HG02938 (cell line): ENCODE measurements at regions not wholly inside any gene's neighbourhood (a gene's known extent, or its start where the extent isn't known, plus 50 kb on each side); places are given as distances from the start of the nearest gene placed in this dataset.
"Not testable (repeated sequence)": the region's sequence is repeated elsewhere in the genome, so short reads cannot be mapped to it uniquely, and the experiment has no call there.

Experiments used
- ATAC-seq: cut with Tn5 transposase; IDR thresholded peaks from one replicate; pipeline ENCODE4 v1.9.1; 2021; ENCODE audit warnings: mild to moderate bottlenecking, moderate library complexity; ENCODE audit not compliant: unreplicated experiment

DNA sequence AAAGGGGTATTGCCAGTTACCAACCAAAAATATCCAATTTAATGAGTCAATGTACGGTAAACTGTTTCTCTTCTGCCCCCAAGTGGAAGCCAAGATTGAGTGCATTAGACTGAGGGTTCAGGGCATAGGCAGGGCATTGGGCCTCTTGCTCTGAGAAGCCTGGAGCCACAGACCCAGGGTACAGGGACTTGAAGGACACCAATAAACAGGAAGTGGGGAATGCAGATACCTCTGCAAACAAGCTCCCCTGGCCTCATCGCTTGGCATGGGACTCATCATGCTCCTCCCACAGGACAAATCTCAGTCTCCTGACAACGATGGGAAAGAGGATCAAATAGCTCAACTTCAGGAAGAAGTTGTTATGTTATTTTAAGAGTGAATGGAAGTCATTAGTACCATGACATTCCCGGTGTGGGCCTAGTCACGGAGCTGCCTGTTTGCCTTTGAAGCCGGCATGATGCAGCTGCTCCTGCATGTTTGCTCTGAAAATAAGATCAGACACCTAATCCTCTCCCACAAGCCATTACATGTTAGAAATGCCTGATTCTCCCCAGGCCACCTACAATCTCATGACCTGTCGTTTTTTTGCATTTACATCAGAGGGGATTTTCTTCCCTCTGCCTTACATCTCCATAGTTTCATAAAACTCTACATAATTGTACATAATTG lies 224.2 kb downstream of the RCHY1 start:
- no peak for ATAC-seq

DNA sequence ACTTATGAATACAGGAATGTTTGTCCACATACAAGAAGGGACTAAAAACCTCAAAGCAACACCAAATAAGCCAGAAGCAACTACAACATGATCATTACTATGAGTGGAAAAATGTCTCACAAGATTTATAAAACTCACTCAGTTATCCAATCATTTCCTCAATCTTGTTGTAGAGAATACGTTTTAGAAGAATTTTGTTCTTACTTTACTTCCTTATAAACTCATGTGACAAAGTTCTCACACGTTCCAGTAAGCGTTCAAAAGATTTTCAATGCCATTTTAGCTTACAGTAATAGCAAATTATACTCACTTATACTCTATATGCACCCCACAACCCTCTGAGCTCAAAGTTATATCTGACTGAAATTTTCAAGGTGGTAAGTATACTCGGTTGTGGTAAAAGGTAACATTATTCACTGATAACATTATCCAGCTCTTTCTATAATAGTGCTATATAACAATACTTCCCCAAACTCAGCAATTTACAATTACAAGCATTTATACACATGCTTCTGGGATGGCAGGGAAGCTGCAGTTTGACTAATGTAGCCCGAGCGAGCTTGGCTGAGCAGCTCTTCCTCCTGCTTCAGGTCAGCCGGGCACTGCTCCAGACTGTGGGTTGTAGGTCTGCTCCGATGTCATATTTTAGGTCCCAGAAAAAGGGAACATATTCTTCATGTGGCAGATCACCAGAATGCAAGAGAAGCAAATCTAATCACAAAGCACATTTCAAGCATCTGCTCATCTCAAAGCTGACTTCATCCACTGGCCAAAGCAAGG lies 226.3 kb downstream of the RCHY1 start:
- ATAC-seq = no peak

DNA sequence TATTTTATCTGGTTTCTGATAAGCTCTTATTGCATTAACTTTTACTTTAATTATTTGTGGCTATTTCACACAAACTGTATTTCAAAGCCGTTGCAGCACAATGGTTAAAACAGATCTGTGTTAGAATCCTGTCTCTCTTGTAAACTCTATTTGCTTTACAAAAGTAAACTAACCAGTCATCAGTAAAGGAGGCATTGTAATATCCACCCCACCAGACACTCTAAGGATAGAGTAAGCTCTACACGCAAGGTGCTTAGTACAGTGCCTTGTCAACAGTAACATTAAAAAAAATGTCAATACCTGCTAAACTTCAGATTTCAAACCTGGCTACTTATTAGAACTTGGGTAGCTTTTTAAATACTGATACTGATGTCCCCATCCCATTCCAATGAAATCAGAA lies 228.4 kb downstream of the RCHY1 start:
- ATAC-seq = no peak

DNA sequence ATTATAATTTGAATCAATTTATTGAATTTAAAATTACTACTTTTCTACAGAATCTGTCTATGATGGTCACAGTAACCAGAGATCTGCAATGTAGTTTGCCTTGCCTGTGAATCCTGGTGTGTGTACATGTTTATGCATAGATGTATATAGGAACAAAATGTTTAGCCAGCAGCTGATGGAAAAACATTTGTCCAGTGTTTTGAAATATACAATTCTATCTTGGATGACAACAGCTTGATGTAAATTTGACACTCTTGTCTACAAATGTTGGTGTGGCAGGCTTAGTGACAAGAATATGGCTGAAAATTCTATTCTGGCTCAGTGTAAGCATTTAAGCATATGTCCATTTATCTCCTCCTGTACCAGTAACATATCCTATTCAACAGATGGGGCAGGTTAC lies 229.4 kb downstream of the RCHY1 start:
- ATAC-seq = no peak

DNA sequence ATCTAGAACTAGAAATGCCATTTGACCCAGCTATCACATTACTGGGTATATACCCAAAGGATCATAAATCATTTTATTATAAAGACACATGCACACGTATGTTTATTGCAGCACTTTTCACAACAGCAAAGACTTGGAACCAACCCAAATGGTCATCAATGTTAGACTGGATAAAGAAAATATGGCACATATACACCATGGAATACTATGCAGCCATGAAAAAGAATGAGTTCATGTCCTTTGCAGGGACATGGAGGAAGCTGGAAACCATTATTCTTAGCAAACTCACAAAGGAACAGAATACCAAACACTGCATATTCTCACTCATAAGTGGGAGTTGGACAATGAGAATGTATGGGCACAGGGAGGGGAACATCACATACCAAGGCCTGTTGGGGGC lies 233.7 kb downstream of the RCHY1 start:
- not testable (repeated sequence) for ATAC-seq

DNA sequence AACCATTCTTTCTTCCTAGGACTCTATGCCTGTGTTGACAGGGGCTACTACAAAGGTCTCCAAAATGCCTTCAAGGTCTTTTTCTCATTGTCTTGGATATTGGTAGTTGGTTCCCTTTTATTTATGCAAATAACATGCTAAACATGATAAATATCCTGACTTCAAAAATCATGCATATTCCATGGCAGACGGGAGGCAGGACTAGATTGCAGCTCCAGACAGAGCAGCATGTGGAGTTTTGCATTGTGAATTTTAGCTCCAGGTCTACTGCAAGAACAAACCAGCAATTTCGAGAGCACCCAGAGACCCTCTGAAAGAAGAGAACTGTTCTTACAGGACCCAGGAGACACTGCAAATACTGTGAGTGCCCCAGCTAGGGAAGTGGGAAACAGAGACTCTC lies 254.9 kb downstream of the RCHY1 start:
- ATAC-seq = no peak

DNA sequence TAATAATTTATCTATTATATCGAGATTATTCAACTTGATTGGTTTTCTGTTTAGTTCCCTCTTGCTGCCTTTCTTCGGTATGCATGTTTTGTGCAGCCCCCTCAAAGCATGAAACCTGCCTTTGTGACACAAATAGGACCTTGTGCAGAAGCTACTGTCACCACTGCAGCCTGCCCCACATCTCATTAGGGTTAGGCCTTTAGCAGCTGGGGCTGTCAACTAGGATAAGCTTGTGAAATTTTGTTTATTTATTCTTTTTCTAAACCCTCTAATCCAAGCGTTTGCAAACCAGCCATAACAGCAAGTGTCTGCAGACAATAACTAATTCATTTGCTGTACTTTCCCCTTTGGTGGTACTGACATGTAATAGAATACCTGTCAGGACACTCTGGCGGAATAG lies 258.9 kb downstream of the RCHY1 start:
- no peak for ATAC-seq

DNA sequence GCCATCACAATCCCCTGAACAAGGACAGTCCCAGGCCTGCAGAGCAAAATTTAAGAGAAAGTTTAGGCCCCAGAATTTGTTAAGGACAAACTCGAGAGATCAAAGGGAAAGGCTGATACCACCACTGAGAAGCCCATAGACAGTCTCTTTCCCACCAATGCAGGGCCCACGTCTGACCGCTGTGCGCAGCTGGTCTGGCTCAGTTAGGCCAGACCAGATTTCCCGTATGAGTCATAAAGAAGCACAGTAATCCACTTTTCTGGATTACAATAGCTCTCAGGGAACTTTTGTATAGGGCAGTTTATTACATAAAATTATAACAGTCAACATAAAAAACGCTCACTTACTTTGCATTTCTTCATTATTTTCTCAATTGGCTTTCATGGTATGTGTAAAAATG lies 259.5 kb downstream of the RCHY1 start:
- ATAC-seq = no peak

DNA sequence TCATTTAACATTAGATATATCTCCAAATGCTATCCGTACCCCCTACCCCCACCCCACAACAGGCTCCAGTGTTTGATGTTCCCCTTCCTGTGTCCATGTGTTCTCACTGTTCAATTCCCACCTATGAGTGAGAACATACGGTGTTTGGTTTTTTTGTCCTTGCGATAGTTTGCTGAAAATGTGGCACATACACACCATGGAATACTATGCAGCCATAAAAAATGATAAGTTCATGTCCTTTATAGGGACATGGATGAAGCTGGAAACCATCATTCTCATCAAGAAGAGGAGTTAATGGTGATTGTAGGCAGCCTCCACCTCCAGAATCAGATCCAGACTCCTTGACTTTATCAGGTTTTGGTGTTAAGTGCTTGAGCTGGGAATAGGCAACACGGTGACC lies 261.1 kb downstream of the RCHY1 start:
- ATAC-seq = not testable (repeated sequence)

DNA sequence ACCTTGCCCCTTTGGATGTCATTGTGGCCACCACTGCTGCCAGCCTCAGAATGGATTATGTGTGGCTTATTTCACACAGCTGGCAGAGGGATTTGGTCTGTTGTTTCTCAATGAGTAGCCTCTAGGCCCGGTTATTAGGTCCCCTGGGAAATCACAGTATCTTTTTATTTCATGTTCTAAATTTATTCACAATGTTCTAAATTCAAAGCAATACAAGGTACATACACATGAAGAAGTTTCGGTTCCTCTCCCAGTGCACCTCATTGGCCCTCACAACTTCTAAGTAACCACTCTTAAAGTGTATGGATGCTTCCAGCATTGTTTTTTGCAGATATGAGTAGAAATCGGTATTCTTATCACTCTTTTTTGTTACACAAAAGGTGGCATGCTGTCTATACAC lies 262.7 kb downstream of the RCHY1 start:
- peak; percentile 83 for ATAC-seq

DNA sequence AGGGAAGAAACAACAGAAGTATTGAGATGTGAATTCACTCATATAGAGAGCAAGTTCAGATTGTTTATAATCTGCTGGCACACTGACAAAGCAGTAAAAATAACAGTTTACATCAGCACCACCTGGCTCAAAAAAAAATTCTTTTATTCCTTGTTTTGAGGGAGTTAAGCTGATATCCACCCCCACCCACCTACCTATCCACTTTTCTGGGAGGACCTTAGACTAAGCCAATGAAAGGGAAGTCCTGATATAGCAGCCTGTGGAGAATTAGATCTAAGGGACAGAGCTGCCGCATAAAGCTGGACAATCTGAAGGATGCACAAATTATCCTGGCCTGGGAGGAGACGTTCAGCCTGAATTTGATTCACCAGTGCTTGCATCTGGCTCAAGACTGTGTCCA lies 264.5 kb downstream of the RCHY1 start:
- ATAC-seq = no peak

DNA sequence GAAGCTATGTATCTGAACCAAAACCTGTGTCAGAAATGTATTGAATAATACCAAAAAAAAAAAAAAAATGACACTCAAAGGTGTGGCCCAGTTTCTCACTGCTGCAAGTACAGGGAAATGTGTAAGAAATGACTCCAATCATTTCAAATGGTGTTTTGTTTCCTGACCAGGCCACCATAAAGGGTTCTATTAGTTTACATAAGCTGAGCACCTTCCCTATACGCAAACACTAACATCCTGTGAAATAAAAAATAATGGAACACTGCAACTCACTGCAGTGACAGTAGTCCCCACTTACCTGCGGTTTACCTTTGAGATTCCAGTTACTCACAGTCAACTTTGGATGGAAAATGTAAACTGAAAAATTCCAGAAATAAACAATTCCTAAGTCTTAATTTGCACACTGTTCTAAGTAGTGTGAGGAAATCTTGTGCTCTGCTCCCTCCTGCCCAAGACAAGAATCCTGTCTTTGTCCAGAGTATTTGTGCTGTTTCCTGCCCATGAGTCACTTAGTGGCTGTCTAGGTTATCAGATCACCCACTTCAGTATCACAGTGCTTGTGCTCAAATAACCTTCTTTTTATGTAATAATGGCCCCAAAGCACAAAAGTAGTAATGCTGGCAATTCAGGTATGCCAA lies 265.3 kb downstream of the RCHY1 start:
- no peak for ATAC-seq

DNA sequence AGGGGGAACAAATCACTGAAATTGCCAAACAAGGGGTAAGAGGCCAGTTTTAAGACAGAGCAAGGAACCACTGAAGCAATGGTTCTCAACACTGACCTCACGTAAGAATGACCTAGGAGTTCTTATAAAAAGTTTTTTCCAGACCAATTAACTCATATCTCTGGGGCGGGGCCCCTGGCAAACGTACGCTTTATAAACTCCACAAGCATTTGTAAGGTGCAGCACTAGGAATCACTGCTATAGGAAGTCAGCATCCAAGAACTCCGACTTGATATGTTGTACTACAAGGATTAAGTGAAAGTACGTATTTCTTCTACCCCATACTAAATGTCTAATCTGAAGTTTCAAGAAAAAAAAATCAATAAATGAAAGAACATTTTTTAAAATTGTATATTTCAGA lies 269.9 kb downstream of the RCHY1 start:
- ATAC-seq = no peak

DNA sequence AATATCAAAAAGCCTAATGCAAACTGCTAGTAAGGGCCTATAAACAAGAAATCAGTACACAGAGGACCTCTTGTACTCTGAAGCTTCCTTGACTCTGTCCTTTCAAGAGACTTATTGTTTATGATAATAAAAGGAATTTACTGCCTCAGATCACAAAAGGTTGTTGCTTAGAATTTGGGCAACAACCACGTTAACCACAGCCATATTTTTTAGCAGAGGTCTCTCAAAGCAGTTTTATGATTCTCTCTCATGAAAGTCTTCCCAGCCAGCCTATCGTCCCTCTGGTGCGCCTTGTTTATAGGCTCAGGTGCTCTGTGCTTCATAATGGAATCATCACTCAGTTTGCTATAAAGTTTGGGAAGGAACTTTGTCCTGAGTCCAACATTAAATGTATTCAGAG lies 270.6 kb downstream of the RCHY1 start:
- ATAC-seq = no peak

DNA sequence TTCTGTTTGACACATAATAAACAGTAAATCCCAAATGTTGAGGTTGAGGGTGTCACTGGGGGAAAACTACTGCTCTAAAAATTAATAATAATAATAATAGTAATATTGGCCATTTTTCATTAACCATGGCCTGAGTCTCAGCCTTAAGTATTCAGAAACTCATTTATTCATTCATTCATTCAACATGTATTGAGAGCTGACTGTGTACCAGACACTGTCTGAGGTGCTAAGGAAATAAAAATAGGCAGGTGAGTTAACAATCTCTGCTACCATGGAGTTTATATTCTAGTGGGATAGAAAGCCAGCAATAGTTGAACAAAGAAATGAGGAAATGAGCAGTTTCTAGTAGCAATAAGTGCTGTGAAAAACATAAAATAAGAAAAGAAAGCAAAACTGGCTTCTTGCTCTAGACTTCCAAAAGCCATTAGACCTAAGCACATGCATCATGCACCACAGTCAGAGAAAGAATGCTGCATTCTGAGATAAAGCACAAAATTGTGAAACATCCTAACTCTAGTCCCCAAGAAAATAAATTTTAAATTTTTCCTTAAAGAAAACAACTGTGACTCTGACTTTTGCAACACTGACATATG lies 278.7 kb downstream of the RCHY1 start:
- ATAC-seq = peak; percentile 99

DNA sequence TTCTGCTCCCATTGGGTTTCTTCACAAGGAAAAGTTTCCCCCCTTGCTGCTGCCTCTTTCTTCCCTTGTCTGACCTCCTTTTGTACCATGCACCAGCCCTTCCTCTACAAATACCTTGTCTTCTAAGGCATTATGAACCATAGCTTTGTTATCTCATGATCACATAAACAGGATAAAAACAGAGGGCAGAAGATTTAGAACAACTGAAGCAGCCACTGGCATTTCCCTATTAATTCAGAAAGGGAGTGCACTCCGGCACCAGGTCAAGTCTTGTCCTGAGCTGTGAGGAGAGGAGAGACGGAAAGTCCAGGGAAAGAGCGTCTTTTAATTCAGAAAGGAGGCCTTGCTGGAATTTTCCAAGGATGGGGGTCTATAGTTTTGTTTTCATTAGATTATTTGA lies 281.7 kb downstream of the RCHY1 start:
- ATAC-seq = no peak

DNA sequence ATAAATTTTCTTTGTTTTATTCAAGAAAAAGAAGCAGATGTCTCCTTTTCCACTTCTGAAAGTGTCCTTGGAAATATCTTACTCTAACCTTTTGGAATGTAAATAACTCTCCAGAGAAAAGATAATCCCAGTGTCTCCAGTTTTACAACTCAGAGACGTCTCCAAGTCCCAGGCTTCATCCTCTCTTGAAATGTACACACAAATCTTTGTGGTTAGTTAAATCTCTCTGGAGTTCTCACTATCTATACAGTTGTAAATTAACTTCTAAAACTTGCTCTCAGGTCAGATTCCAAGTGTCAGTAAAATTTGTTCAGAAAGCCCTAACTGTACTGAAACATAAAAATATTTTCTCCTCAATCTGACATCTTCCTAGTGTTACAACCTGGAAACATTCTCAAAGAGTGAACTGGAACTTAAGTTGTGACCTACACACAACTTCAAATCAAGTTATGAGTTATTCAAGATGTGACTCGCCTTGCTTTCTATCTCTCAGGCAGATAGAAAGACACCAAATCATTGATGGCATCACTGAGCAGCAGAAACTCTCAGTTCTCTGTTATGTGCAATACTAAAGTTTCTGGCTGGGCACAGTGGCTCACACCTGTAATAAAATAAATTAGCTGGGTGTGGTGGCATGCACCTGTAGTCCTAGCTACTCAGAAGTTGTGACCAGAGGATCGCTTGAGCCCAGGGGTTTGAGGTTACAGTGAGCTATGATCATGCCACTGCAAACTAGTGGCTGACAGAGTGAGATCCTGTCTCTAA lies 284.2 kb downstream of the RCHY1 start:
- ATAC-seq = peak; percentile 85

DNA sequence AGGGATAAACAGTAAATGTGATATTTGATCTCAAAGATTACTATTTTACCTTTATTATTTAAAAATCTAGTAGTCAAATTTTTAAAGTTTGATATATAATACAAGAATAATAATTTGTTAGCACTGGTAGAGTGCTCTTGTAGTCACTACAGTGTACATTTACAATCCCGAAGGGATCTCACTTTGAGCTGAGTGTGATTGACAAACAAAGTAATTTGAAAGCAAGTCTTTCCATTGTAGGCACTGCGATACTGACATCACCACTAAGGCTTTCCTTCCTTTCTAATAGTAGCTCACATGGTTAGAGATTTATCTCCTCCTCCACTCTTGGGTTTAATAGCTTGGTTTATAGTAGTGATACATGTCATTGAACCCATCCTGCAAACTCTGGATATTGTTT lies 280.6 kb downstream of the PARM1 start:
- no peak for ATAC-seq

DNA sequence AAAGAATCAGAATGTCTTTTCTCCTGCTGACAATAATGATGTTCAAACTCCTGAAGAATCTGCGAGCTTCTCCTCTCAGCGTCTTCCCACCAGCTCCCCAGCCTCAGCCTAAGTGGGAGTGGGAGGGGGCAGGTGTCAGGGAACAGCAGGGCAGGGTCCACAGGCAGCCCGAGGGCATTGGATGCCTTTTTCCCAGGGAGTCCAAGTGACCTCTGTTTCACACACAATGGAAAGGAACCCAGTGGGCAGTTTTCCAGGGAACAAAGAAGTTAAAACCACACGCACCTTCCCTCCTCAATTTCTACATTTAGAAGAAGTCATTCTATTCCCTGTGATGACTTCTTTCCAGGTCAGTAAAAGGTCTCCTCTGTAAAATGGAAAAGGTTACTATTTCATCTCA lies 278.5 kb downstream of the PARM1 start:
- ATAC-seq = no peak

DNA sequence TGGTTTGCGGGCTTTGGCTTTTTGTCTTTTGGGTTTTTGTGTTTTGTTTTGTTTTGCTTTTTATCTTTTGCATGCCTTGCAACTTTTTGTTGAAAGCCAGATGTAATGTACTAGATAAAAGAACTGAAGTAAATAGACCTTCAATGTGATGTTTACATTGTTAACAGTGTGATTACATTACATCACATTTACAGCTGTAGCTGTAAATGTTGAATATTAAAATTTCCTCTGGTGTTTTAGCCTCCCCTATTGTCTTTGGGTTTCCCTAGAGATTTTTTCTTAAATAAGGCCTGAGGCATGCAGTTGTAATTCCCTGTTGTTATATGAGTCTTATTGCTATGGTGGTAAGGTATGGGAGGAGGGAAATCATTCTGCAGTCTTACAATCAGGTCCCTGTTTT lies 275.0 kb downstream of the PARM1 start:
- ATAC-seq = no peak

DNA sequence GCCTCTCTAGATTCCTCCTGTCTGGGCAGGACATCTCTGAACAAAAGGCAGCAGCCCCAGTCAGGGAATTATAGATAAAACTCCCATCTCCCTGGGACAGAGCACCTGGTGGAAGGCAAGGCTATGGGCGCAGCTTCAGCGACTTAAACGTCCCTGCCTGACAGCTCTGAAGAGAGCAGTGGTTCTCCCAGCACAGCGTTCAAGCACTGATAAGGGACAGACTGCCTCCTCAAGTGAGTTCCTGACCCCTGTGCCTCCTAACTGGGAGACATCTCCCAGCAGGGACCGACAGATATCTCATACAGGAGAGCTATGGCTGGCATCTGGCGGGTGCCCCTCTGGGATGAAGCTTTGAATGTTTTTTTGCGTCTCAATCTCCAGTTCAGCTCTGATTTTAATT lies 262.2 kb downstream of the PARM1 start:
- ATAC-seq = no peak
